HEK293 (cell line): ENCODE measurements at regions not wholly inside any gene's neighbourhood (a gene's known extent, or its start where the extent isn't known, plus 50 kb on each side); places are given as distances from the start of the nearest gene placed in this dataset.

Source experiments
- CTCF ChIA-PET: fragments of 350-600 bp; formaldehyde crosslinking; extraction: SDS; loops from one replicate; lab custom pipeline; 2021; ENCODE audit warnings: antibody characterized with exemption; lab: Yijun Ruan, JAX
- POLR2A ChIA-PET: fragments of 300-600 bp; formaldehyde crosslinking; extraction: SDS; loops from one replicate; lab custom pipeline; 2020; ENCODE audit warnings: antibody characterized with exemption, inconsistent platforms; lab: Yijun Ruan, JAX
- H3K27ac ChIP-seq: fragments of 200-500 bp; sonication (Bioruptor generic); 2 replicates; pipeline ENCODE4 v1.5.1; 2014; ENCODE audit warnings: low read depth, low read length, control low read depth, inconsistent platforms; ENCODE audit errors: extremely low read depth
- H3K36me3 ChIP-seq, 2 experiments: fragments of 200-500 bp in 1 of 2; sonication (Bioruptor generic) in 1 of 2; 1 replicate in 1 of 2; 2 replicates in 1 of 2; pipeline ENCODE4 v1.5.1; 2014 to 2017; ENCODE audit warnings: inconsistent platforms in 2 of 2, low read length in 2 of 2; ENCODE audit not compliant: control insufficient read depth in 2 of 2, insufficient read depth in 1 of 2
- H3K4me1 ChIP-seq: fragments of 200-500 bp; sonication (Bioruptor generic); 2 replicates; pipeline ENCODE4 v1.5.1; 2014; ENCODE audit warnings: mild to moderate bottlenecking, low read length, inconsistent platforms; ENCODE audit not compliant: control insufficient read depth, insufficient read depth
- H3K4me3 ChIP-seq: 2 replicates; pipeline ENCODE4 v1.5.1; 2011; ENCODE audit warnings: low read depth, mild to moderate bottlenecking, control low read depth, low read length, moderate library complexity
- H3K9me3 ChIP-seq: fragments of 200-500 bp; sonication (Bioruptor generic); 2 replicates; pipeline ENCODE4 v1.5.1; 2014; ENCODE audit warnings: low read depth, low read length, inconsistent platforms; ENCODE audit not compliant: control insufficient read depth, insufficient read depth
- GLIS1 ChIP-seq: fragments of 450-650 bp; formaldehyde crosslinking; IDR thresholded peaks from 2 replicates; pipeline ENCODE4 v1.5.1; 2016; ENCODE audit warnings: missing biosample characterization, missing genetic modification characterization
- ZBTB20 ChIP-seq: fragments of 450-650 bp; formaldehyde crosslinking; IDR thresholded peaks from 2 replicates; pipeline ENCODE4 v1.5.1; 2016; ENCODE audit warnings: missing biosample characterization, missing genetic modification characterization
- ZBTB6 ChIP-seq: fragments of 450-650 bp; formaldehyde crosslinking; IDR thresholded peaks from 2 replicates; pipeline ENCODE4 v1.5.1; 2017; ENCODE audit warnings: missing biosample characterization, missing genetic modification characterization
- ZFP3 ChIP-seq: fragments of 450-650 bp; formaldehyde crosslinking; IDR thresholded peaks from 2 replicates; pipeline ENCODE4 v1.5.1; 2016; ENCODE audit warnings: low read depth, missing biosample characterization, missing genetic modification characterization
- ZFP69B ChIP-seq: fragments of 450-650 bp; formaldehyde crosslinking; IDR thresholded peaks from 2 replicates; pipeline ENCODE4 v1.5.1; 2016; ENCODE audit warnings: missing biosample characterization, missing genetic modification characterization
- ZNF10 ChIP-seq: fragments of 450-650 bp; formaldehyde crosslinking; IDR thresholded peaks from 2 replicates; pipeline ENCODE4 v1.5.1; 2017; ENCODE audit warnings: missing biosample characterization, missing genetic modification characterization
- ZNF133 ChIP-seq: fragments of 450-650 bp; formaldehyde crosslinking; IDR thresholded peaks from 2 replicates; pipeline ENCODE4 v1.5.1; 2016; ENCODE audit warnings: missing biosample characterization, missing genetic modification characterization
- ZNF19 ChIP-seq: fragments of 450-650 bp; formaldehyde crosslinking; IDR thresholded peaks from 2 replicates; pipeline ENCODE4; 2016; ENCODE audit warnings: missing biosample characterization, missing genetic modification characterization, low read depth
- ZNF248 ChIP-seq: fragments of 450-650 bp; formaldehyde crosslinking; IDR thresholded peaks from 2 replicates; pipeline ENCODE4 v1.5.1; 2017; ENCODE audit warnings: missing biosample characterization, missing genetic modification characterization
- ZNF292 ChIP-seq: fragments of 450-650 bp; formaldehyde crosslinking; IDR thresholded peaks from 2 replicates; pipeline ENCODE4 v1.5.1; 2016; ENCODE audit warnings: low read depth, missing biosample characterization, missing genetic modification characterization, borderline replicate concordance
- ZNF48 ChIP-seq: fragments of 450-650 bp; formaldehyde crosslinking; IDR thresholded peaks from 2 replicates; pipeline ENCODE4 v1.5.1; 2016; ENCODE audit warnings: missing biosample characterization, missing genetic modification characterization
- ZNF488 ChIP-seq: fragments of 450-650 bp; formaldehyde crosslinking; IDR thresholded peaks from 2 replicates; pipeline ENCODE4 v1.5.1; 2016; ENCODE audit warnings: missing biosample characterization, missing genetic modification characterization
- ZNF529 ChIP-seq: fragments of 450-650 bp; formaldehyde crosslinking; IDR thresholded peaks from 2 replicates; pipeline ENCODE4 v1.5.1; 2017; ENCODE audit warnings: missing genetic modification characterization, missing biosample characterization; ENCODE audit not compliant: insufficient replicate concordance
- ZNF549 ChIP-seq: fragments of 450-650 bp; IDR thresholded peaks from 2 replicates; pipeline ENCODE4 v1.5.1; 2018; ENCODE audit warnings: missing biosample characterization, missing genetic modification characterization, mild to moderate bottlenecking, inconsistent platforms, moderate library complexity
- ZNF558 ChIP-seq: fragments of 450-650 bp; formaldehyde crosslinking; IDR thresholded peaks from 2 replicates; pipeline ENCODE4 v1.5.1; 2016; ENCODE audit warnings: missing biosample characterization, missing genetic modification characterization
- ZNF654 ChIP-seq: fragments of 450-650 bp; formaldehyde crosslinking; IDR thresholded peaks from 2 replicates; pipeline ENCODE4 v1.5.1; 2016; ENCODE audit warnings: low read depth, missing biosample characterization, missing genetic modification characterization
- ZNF776 ChIP-seq: fragments of 450-650 bp; formaldehyde crosslinking; IDR thresholded peaks from 2 replicates; pipeline ENCODE4 v1.5.0; 2017; ENCODE audit warnings: missing biosample characterization, missing genetic modification characterization, borderline replicate concordance
- ZNF843 ChIP-seq: fragments of 450-650 bp; formaldehyde crosslinking; IDR thresholded peaks from 2 replicates; pipeline ENCODE4 v1.5.1; 2016; ENCODE audit warnings: missing biosample characterization, missing genetic modification characterization
- TF ChIP-seq, protein P1 (sequence below): fragments of 450-650 bp; formaldehyde crosslinking; IDR thresholded peaks from 2 replicates; pipeline ENCODE4 v1.5.1; 2016; ENCODE audit warnings: missing biosample characterization, missing genetic modification characterization
- TF ChIP-seq, protein P2 (sequence below): fragments of 450-650 bp; formaldehyde crosslinking; IDR thresholded peaks from 2 replicates; pipeline ENCODE4 v1.5.1; 2016; ENCODE audit warnings: missing biosample characterization, missing genetic modification characterization

- Histone ChIP-seq H3K9me3 (no peaks in the 10 kb centered on the region), H3K4me1 (no peaks in the 10 kb centered on the region), H3K4me3 (no peak overlapping the region), H3K27ac (no peak overlapping the region), H3K36me3 (no peaks in the 10 kb centered on the region)
- ChIA-PET POLR2A (no interaction called here), CTCF (no interaction called here)
- no peak for TF ChIP-seq ZFP69B (tag by site-specific recombination)
- no peak for TF ChIP-seq ZNF48 (tag by site-specific recombination)
- no peak for TF ChIP-seq ZNF558 (tag by site-specific recombination)
- no peak for TF ChIP-seq ZNF10 (tag by site-specific recombination)
- no peak for TF ChIP-seq ZBTB6 (tag by site-specific recombination)
- TF ChIP-seq ZNF292 (tag by site-specific recombination): no peak
- TF ChIP-seq ZNF19 (tag by site-specific recombination): no peak
- TF ChIP-seq ZBTB20 (tag by site-specific recombination): no peak
- TF ChIP-seq ZNF776 (tag by site-specific recombination): no peak
- TF ChIP-seq ZNF549 (tag by site-specific recombination): no peak
- no peak for TF ChIP-seq ZNF248 (tag by site-specific recombination)
- TF ChIP-seq, protein P1, sequence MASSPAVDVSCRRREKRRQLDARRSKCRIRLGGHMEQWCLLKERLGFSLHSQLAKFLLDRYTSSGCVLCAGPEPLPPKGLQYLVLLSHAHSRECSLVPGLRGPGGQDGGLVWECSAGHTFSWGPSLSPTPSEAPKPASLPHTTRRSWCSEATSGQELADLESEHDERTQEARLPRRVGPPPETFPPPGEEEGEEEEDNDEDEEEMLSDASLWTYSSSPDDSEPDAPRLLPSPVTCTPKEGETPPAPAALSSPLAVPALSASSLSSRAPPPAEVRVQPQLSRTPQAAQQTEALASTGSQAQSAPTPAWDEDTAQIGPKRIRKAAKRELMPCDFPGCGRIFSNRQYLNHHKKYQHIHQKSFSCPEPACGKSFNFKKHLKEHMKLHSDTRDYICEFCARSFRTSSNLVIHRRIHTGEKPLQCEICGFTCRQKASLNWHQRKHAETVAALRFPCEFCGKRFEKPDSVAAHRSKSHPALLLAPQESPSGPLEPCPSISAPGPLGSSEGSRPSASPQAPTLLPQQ (tag by site-specific recombination): no peak
- TF ChIP-seq ZFP3 (tag by site-specific recombination): no peak
- TF ChIP-seq, protein P2, sequence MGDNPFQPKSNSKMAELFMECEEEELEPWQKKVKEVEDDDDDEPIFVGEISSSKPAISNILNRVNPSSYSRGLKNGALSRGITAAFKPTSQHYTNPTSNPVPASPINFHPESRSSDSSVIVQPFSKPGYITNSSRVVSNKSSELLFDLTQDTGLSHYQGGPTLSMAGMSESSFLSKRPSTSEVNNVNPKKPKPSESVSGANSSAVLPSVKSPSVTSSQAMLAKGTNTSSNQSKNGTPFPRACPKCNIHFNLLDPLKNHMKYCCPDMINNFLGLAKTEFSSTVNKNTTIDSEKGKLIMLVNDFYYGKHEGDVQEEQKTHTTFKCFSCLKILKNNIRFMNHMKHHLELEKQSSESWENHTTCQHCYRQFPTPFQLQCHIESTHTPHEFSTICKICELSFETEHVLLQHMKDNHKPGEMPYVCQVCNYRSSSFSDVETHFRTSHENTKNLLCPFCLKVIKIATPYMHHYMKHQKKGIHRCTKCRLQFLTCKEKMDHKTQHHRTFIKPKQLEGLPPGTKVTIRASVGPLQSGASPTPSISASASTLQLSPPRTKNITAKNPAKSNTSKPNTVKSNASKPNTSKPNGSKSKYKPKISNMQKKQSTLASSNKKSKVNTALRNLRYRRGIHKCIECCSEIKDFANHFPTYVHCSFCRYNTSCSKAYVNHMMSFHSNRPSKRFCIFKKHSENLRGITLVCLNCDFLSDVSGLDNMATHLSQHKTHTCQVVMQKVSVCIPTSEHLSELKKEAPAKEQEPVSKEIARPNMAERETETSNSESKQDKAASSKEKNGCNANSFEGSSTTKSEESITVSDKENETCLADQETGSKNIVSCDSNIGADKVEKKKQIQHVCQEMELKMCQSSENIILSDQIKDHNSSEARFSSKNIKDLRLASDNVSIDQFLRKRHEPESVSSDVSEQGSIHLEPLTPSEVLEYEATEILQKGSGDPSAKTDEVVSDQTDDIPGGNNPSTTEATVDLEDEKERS (tag by site-specific recombination): no peak
- TF ChIP-seq GLIS1 (tag by site-specific recombination): no peak
- no peak for TF ChIP-seq ZNF529 (tag by site-specific recombination)
- no peak for TF ChIP-seq ZNF654 (tag by site-specific recombination)
- no peak for TF ChIP-seq ZNF843
- TF ChIP-seq ZNF133 (tag by site-specific recombination): no peak
- no peak for TF ChIP-seq ZNF488 (tag by site-specific recombination)
Measured at GRCh38 chr3:176842914-176843313, 354.4 kb downstream of the TBL1XR1 start.
